IPS-15b (cell line): ENCODE measurements at regions not wholly inside any gene's neighbourhood (a gene's known extent, or its start where the extent isn't known, plus 50 kb on each side); places are given as distances from the start of the nearest gene placed in this dataset.

Experiments
- H3K27me3 ChIP-seq: one replicate; pipeline ENCODE4 v1.6.1; 2013; ENCODE audit warnings: low read length; ENCODE audit not compliant: control insufficient read depth, insufficient read depth
- H3K36me3 ChIP-seq: one replicate; pipeline ENCODE4 v1.6.1; 2013; ENCODE audit warnings: low read length; ENCODE audit not compliant: control insufficient read depth, insufficient read depth
- H3K4me1 ChIP-seq: one replicate; pipeline ENCODE4 v1.6.1; 2013; ENCODE audit warnings: mild to moderate bottlenecking, low read length; ENCODE audit not compliant: control insufficient read depth, insufficient read depth
- H3K4me3 ChIP-seq: one replicate; pipeline ENCODE4 v1.5.1; 2013; ENCODE audit warnings: low read depth, low read length
- H3K9ac ChIP-seq: one replicate; pipeline ENCODE4 v1.6.1; 2013; ENCODE audit warnings: low read depth, mild to moderate bottlenecking, low read length
- H3K9me3 ChIP-seq: one replicate; pipeline ENCODE4 v1.6.1; 2013; ENCODE audit warnings: mild to moderate bottlenecking, low read length; ENCODE audit not compliant: control insufficient read depth, insufficient read depth

GRCh38 chr3:124447845-124448244, 282.4 kb upstream of the UMPS start:
- Histone ChIP-seq H3K9me3 (no peaks in the 10 kb centered on the region), H3K27me3 (no peaks in the 10 kb centered on the region), H3K4me1 (no peaks in the 10 kb centered on the region), H3K36me3 (no peaks in the 10 kb centered on the region), H3K9ac (no peak overlapping the region), H3K4me3 (no peak overlapping the region)

- Histone ChIP-seq H3K27me3 (no peaks in the 10 kb centered on the region), H3K36me3 (no peaks in the 10 kb centered on the region), H3K9ac (no peak overlapping the region), H3K4me3 (no peak overlapping the region), H3K9me3 (no peaks in the 10 kb centered on the region), H3K4me1 (no peaks in the 10 kb centered on the region)
Measured at GRCh38 chr3:124448954-124449353, 281.3 kb upstream of the UMPS start.

- no peak overlapping the region for H3K9ac ChIP-seq
- H3K9me3 ChIP-seq = no peaks in the 10 kb centered on the region
- no peaks in the 10 kb centered on the region for H3K4me1 ChIP-seq
- H3K27me3 ChIP-seq = no peaks in the 10 kb centered on the region
- no peaks in the 10 kb centered on the region for H3K36me3 ChIP-seq
- no peak overlapping the region for H3K4me3 ChIP-seq
Measured at GRCh38 chr3:124450366-124450765, 279.9 kb upstream of the UMPS start.

- Histone ChIP-seq H3K9ac (no peak overlapping the region), H3K27me3 (no peaks in the 10 kb centered on the region), H3K4me3 (no peak overlapping the region), H3K9me3 (no peaks in the 10 kb centered on the region), H3K4me1 (no peaks in the 10 kb centered on the region), H3K36me3 (no peaks in the 10 kb centered on the region)
Measured at GRCh38 chr3:124451630-124452317, 278.5 kb upstream of the UMPS start.

GRCh38 chr3:124453189-124453588, 277.1 kb upstream of the UMPS start:
- Histone ChIP-seq H3K9me3 (no peaks in the 10 kb centered on the region), H3K9ac (no peak overlapping the region), H3K4me3 (no peak overlapping the region), H3K4me1 (no peaks in the 10 kb centered on the region), H3K27me3 (no peaks in the 10 kb centered on the region), H3K36me3 (no peaks in the 10 kb centered on the region)

GRCh38 chr3:124455891-124456290, 274.4 kb upstream of the UMPS start:
- Histone ChIP-seq H3K36me3 (no peaks in the 10 kb centered on the region), H3K9me3 (no peaks in the 10 kb centered on the region), H3K27me3 (no peaks in the 10 kb centered on the region), H3K9ac (no peak overlapping the region), H3K4me1 (no peaks in the 10 kb centered on the region), H3K4me3 (no peak overlapping the region)

- H3K4me3 ChIP-seq = no peak overlapping the region
- no peaks in the 10 kb centered on the region for H3K9me3 ChIP-seq
- H3K27me3 ChIP-seq = no peaks in the 10 kb centered on the region
- no peaks in the 10 kb centered on the region for H3K4me1 ChIP-seq
- H3K36me3 ChIP-seq = no peaks in the 10 kb centered on the region
- H3K9ac ChIP-seq = no peak overlapping the region
Measured at GRCh38 chr3:124456506-124456905, 273.7 kb upstream of the UMPS start.

- no peaks in the 10 kb centered on the region for H3K4me1 ChIP-seq
- H3K4me3 ChIP-seq = no peak overlapping the region
- no peaks in the 10 kb centered on the region for H3K36me3 ChIP-seq
- no peaks in the 10 kb centered on the region for H3K27me3 ChIP-seq
- H3K9ac ChIP-seq = no peak overlapping the region
- no peaks in the 10 kb centered on the region for H3K9me3 ChIP-seq
Measured at GRCh38 chr3:124459678-124460077, 270.6 kb upstream of the UMPS start.

GRCh38 chr3:124461126-124461525, 269.1 kb upstream of the UMPS start:
- Histone ChIP-seq H3K36me3 (no peaks in the 10 kb centered on the region), H3K9ac (no peak overlapping the region), H3K9me3 (no peaks in the 10 kb centered on the region), H3K4me3 (no peak overlapping the region), H3K27me3 (no peaks in the 10 kb centered on the region), H3K4me1 (no peaks in the 10 kb centered on the region)

GRCh38 chr3:124461838-124462632, 268.2 kb upstream of the UMPS start:
- H3K9ac ChIP-seq = no peak overlapping the region
- H3K4me1 ChIP-seq = no peaks in the 10 kb centered on the region
- no peaks in the 10 kb centered on the region for H3K27me3 ChIP-seq
- H3K36me3 ChIP-seq = no peaks in the 10 kb centered on the region
- H3K9me3 ChIP-seq = no peaks in the 10 kb centered on the region
- no peak overlapping the region for H3K4me3 ChIP-seq

- H3K4me1 ChIP-seq = no peaks in the 10 kb centered on the region
- H3K27me3 ChIP-seq = no peaks in the 10 kb centered on the region
- no peak overlapping the region for H3K4me3 ChIP-seq
- H3K36me3 ChIP-seq = no peaks in the 10 kb centered on the region
- H3K9ac ChIP-seq = no peak overlapping the region
- H3K9me3 ChIP-seq = no peaks in the 10 kb centered on the region
Measured at GRCh38 chr3:124463234-124463633, 267.0 kb upstream of the UMPS start.
